ENCODE measurements at regions not wholly inside any gene's neighbourhood (a gene's known extent, or its start where the extent isn't known, plus 50 kb on each side); places are given as distances from the start of the nearest gene placed in this dataset.

- no peak overlapping the region for H3K27ac ChIP-seq (ENCODE audit: low read depth, low read length)
- DNase-seq: no peak
- H4K5ac ChIP-seq (ENCODE audit: low read length): no peak overlapping the region
- no peaks in the 10 kb centered on the region for H3K79me2 ChIP-seq (ENCODE audit: control insufficient read depth, insufficient read depth, low read length)
- no peaks in the 10 kb centered on the region for H3K36me3 ChIP-seq (ENCODE audit: control insufficient read depth, insufficient read depth, low read length)
- H3K79me1 ChIP-seq (ENCODE audit: low read length): no peaks in the 10 kb centered on the region
- H3K4me1 ChIP-seq (ENCODE audit: control insufficient read depth, low read depth, low read length): no peaks in the 10 kb centered on the region
- H2AK5ac ChIP-seq (ENCODE audit: low read length): no peak overlapping the region
- no peaks in the 10 kb centered on the region for H3K27me3 ChIP-seq (ENCODE audit: insufficient read depth, low read length, poor library complexity)
- H3K9ac ChIP-seq (ENCODE audit: low read length): no peak overlapping the region
- peak overlapping the region; percentile 30 for H3K23ac ChIP-seq (ENCODE audit: low read length)
- no peak overlapping the region for H3K4ac ChIP-seq (ENCODE audit: low read depth, low read length)
- H2BK120ac ChIP-seq (ENCODE audit: low read depth, low read length): no peak overlapping the region
- no peak overlapping the region for H3K4me2 ChIP-seq (ENCODE audit: low read length)
- no CpG with 5 or more reads among the region's 4 CpGs for WGBS (ENCODE audit: extremely low coverage, insufficient coverage, low lambda C conversion rate)
- H3K56ac ChIP-seq (ENCODE audit: low read length): no peak overlapping the region
- no peak overlapping the region for H2BK5ac ChIP-seq (ENCODE audit: low read length)
- H4K8ac ChIP-seq (ENCODE audit: low read depth, low read length): no peak overlapping the region
- H2BK15ac ChIP-seq (replicated peaks; ENCODE audit: low read depth): no peak overlapping the region
- no peak overlapping the region for H3K18ac ChIP-seq (ENCODE audit: low read length)
- H3K4me3 ChIP-seq (ENCODE audit: low read length): no peak overlapping the region
These were observed 57.0 kb upstream of the TMEM170B start for GRCh38 chr6:11480541-11480940.

- Histone ChIP-seq H3K4ac (ENCODE audit: low read depth, low read length) (no peak overlapping the region), H3K4me2 (ENCODE audit: low read length) (no peak overlapping the region), H3K79me1 (ENCODE audit: low read length) (no peaks in the 10 kb centered on the region), H2AK5ac (ENCODE audit: low read length) (no peak overlapping the region), H3K23ac (ENCODE audit: low read length) (no peak overlapping the region), H3K4me1 (ENCODE audit: control insufficient read depth, low read depth, low read length) (no peaks in the 10 kb centered on the region), H4K8ac (ENCODE audit: low read depth, low read length) (no peak overlapping the region), H2BK120ac (ENCODE audit: low read depth, low read length) (no peak overlapping the region), H3K4me3 (ENCODE audit: low read length) (no peak overlapping the region), H3K9ac (ENCODE audit: low read length) (no peak overlapping the region), H4K5ac (ENCODE audit: low read length) (no peak overlapping the region), H3K36me3 (ENCODE audit: control insufficient read depth, insufficient read depth, low read length) (no peaks in the 10 kb centered on the region), H3K56ac (ENCODE audit: low read length) (no peak overlapping the region), H2BK15ac (replicated peaks; ENCODE audit: low read depth) (no peak overlapping the region), H3K27ac (ENCODE audit: low read depth, low read length) (no peak overlapping the region), H3K79me2 (ENCODE audit: control insufficient read depth, insufficient read depth, low read length) (no peaks in the 10 kb centered on the region), H3K27me3 (ENCODE audit: insufficient read depth, low read length, poor library complexity) (no peaks in the 10 kb centered on the region), H2BK5ac (ENCODE audit: low read length) (no peak overlapping the region), H3K18ac (ENCODE audit: low read length) (no peak overlapping the region)
- WGBS (ENCODE audit: extremely low coverage, insufficient coverage, low lambda C conversion rate): no CpG with 5 or more reads among the region's 1 CpG
- no peak for DNase-seq
These were observed 58.3 kb upstream of the TMEM170B start for GRCh38 chr6:11479296-11479695.

- H4K5ac ChIP-seq (ENCODE audit: low read length): no peak overlapping the region
- H3K4ac ChIP-seq (ENCODE audit: low read depth, low read length): no peak overlapping the region
- DNase-seq: no peak
- no peak overlapping the region for H3K56ac ChIP-seq (ENCODE audit: low read length)
- no CpG with 5 or more reads among the region's 7 CpGs for WGBS (ENCODE audit: extremely low coverage, insufficient coverage, low lambda C conversion rate)
- no peaks in the 10 kb centered on the region for H3K4me1 ChIP-seq (ENCODE audit: control insufficient read depth, low read depth, low read length)
- no peaks in the 10 kb centered on the region for H3K79me1 ChIP-seq (ENCODE audit: low read length)
- H4K8ac ChIP-seq (ENCODE audit: low read depth, low read length): no peak overlapping the region
- no peaks in the 10 kb centered on the region for H3K27me3 ChIP-seq (ENCODE audit: insufficient read depth, low read length, poor library complexity)
- no peaks in the 10 kb centered on the region for H3K36me3 ChIP-seq (ENCODE audit: control insufficient read depth, insufficient read depth, low read length)
- no peak overlapping the region for H2AK5ac ChIP-seq (ENCODE audit: low read length)
- no peaks in the 10 kb centered on the region for H3K79me2 ChIP-seq (ENCODE audit: control insufficient read depth, insufficient read depth, low read length)
- no peak overlapping the region for H3K18ac ChIP-seq (ENCODE audit: low read length)
- no peak overlapping the region for H3K4me2 ChIP-seq (ENCODE audit: low read length)
- H2BK5ac ChIP-seq (ENCODE audit: low read length): no peak overlapping the region
- no peak overlapping the region for H3K23ac ChIP-seq (ENCODE audit: low read length)
- no peak overlapping the region for H2BK120ac ChIP-seq (ENCODE audit: low read depth, low read length)
- no peak overlapping the region for H3K4me3 ChIP-seq (ENCODE audit: low read length)
- H3K27ac ChIP-seq (ENCODE audit: low read depth, low read length): no peak overlapping the region
- H3K9ac ChIP-seq (ENCODE audit: low read length): no peak overlapping the region
- H2BK15ac ChIP-seq (replicated peaks; ENCODE audit: low read depth): no peak overlapping the region
These were observed 59.0 kb upstream of the TMEM170B start for GRCh38 chr6:11478586-11478985.

DNA sequence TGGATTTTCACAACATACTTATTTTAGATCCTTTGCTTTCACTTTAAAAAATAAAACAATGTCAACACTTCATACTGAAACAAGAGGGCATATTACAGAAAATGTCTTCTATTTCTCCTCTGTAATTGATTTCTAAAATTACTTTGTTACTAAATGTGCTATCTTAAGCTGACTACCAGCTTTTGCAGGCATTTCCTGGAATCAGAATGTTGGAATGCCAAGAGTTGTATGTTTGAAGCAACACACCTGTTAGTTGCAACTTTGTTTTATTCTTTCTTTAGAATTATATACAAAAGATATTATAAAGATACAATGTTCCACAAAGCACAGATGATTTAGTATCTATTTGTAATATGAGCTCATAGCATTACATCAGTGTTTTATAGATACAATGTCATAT, 62.5 kb upstream of the TMEM170B start:
- H3K4me3 ChIP-seq (ENCODE audit: low read length): no peak overlapping the region
- H3K23ac ChIP-seq (ENCODE audit: low read length): no peak overlapping the region
- no peak overlapping the region for H3K56ac ChIP-seq (ENCODE audit: low read length)
- no peak overlapping the region for H4K8ac ChIP-seq (ENCODE audit: low read depth, low read length)
- no peak overlapping the region for H3K4me2 ChIP-seq (ENCODE audit: low read length)
- no peaks in the 10 kb centered on the region for H3K79me2 ChIP-seq (ENCODE audit: control insufficient read depth, insufficient read depth, low read length)
- no peak overlapping the region for H4K5ac ChIP-seq (ENCODE audit: low read length)
- H3K4ac ChIP-seq (ENCODE audit: low read depth, low read length): no peak overlapping the region
- H3K9ac ChIP-seq (ENCODE audit: low read length): no peak overlapping the region
- H3K27me3 ChIP-seq (ENCODE audit: insufficient read depth, low read length, poor library complexity): no peaks in the 10 kb centered on the region
- no peak overlapping the region for H2AK5ac ChIP-seq (ENCODE audit: low read length)
- no peak overlapping the region for H3K18ac ChIP-seq (ENCODE audit: low read length)
- H2BK5ac ChIP-seq (ENCODE audit: low read length): no peak overlapping the region
- DNase-seq: no peak
- H3K27ac ChIP-seq (ENCODE audit: low read depth, low read length): no peak overlapping the region
- no peak overlapping the region for H2BK120ac ChIP-seq (ENCODE audit: low read depth, low read length)
- H3K36me3 ChIP-seq (ENCODE audit: control insufficient read depth, insufficient read depth, low read length): no peaks in the 10 kb centered on the region
- no peaks in the 10 kb centered on the region for H3K4me1 ChIP-seq (ENCODE audit: control insufficient read depth, low read depth, low read length)
- no peak overlapping the region for H2BK15ac ChIP-seq (replicated peaks; ENCODE audit: low read depth)
- H3K79me1 ChIP-seq (ENCODE audit: low read length): no peaks in the 10 kb centered on the region

GRCh38 chr6:11473008-11473740, 64.4 kb upstream of the TMEM170B start:
- H3K4me1 ChIP-seq (ENCODE audit: control insufficient read depth, low read depth, low read length): no peaks in the 10 kb centered on the region
- H3K79me2 ChIP-seq (ENCODE audit: control insufficient read depth, insufficient read depth, low read length): no peaks in the 10 kb centered on the region
- H3K79me1 ChIP-seq (ENCODE audit: low read length): no peaks in the 10 kb centered on the region
- DNase-seq: no peak
- H2BK120ac ChIP-seq (ENCODE audit: low read depth, low read length): no peak overlapping the region
- H3K18ac ChIP-seq (ENCODE audit: low read length): no peak overlapping the region
- WGBS (ENCODE audit: extremely low coverage, insufficient coverage, low lambda C conversion rate): no CpG with 5 or more reads among the region's 16 CpGs
- no peaks in the 10 kb centered on the region for H3K36me3 ChIP-seq (ENCODE audit: control insufficient read depth, insufficient read depth, low read length)
- H3K56ac ChIP-seq (ENCODE audit: low read length): no peak overlapping the region
- H2BK5ac ChIP-seq (ENCODE audit: low read length): no peak overlapping the region
- H3K4me2 ChIP-seq (ENCODE audit: low read length): no peak overlapping the region
- H3K4ac ChIP-seq (ENCODE audit: low read depth, low read length): no peak overlapping the region
- H2BK15ac ChIP-seq (replicated peaks; ENCODE audit: low read depth): no peak overlapping the region
- H3K9ac ChIP-seq (ENCODE audit: low read length): no peak overlapping the region
- H2AK5ac ChIP-seq (ENCODE audit: low read length): no peak overlapping the region
- no peak overlapping the region for H4K5ac ChIP-seq (ENCODE audit: low read length)
- no peak overlapping the region for H3K4me3 ChIP-seq (ENCODE audit: low read length)
- H4K8ac ChIP-seq (ENCODE audit: low read depth, low read length): no peak overlapping the region
- H3K27me3 ChIP-seq (ENCODE audit: insufficient read depth, low read length, poor library complexity): no peaks in the 10 kb centered on the region
- no peak overlapping the region for H3K23ac ChIP-seq (ENCODE audit: low read length)
- no peak overlapping the region for H3K27ac ChIP-seq (ENCODE audit: low read depth, low read length)

DNA sequence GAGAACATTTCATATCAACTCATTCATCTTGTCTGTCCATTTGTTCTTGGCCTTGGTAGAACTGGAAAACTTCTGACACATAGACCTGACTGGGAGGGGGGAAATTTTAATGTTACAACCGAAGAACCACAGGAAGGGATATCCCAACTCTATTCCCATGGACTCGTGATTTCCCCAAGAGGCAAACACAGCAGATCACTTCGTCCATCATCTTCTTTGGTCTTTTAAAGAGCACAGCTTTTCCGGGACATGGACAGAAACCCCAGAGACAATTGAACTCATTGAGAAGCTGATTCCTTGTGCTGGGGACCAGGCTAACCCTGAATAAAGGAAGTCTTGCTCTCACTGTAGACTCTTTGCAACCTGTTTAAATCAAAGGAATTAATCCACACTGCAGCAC, 66.3 kb upstream of the TMEM170B start:
- no peak overlapping the region for H3K56ac ChIP-seq (ENCODE audit: low read length)
- no peak overlapping the region for H4K8ac ChIP-seq (ENCODE audit: low read depth, low read length)
- no peak overlapping the region for H3K9ac ChIP-seq (ENCODE audit: low read length)
- H3K4me3 ChIP-seq (ENCODE audit: low read length): no peak overlapping the region
- H3K4me2 ChIP-seq (ENCODE audit: low read length): no peak overlapping the region
- no peak for DNase-seq
- H3K4ac ChIP-seq (ENCODE audit: low read depth, low read length): no peak overlapping the region
- H4K5ac ChIP-seq (ENCODE audit: low read length): no peak overlapping the region
- H3K79me2 ChIP-seq (ENCODE audit: control insufficient read depth, insufficient read depth, low read length): no peaks in the 10 kb centered on the region
- H3K36me3 ChIP-seq (ENCODE audit: control insufficient read depth, insufficient read depth, low read length): no peaks in the 10 kb centered on the region
- no peaks in the 10 kb centered on the region for H3K27me3 ChIP-seq (ENCODE audit: insufficient read depth, low read length, poor library complexity)
- no peak overlapping the region for H2BK120ac ChIP-seq (ENCODE audit: low read depth, low read length)
- no CpG with 5 or more reads among the region's 4 CpGs for WGBS (ENCODE audit: extremely low coverage, insufficient coverage, low lambda C conversion rate)
- H2BK5ac ChIP-seq (ENCODE audit: low read length): no peak overlapping the region
- no peak overlapping the region for H3K27ac ChIP-seq (ENCODE audit: low read depth, low read length)
- H2BK15ac ChIP-seq (replicated peaks; ENCODE audit: low read depth): no peak overlapping the region
- H2AK5ac ChIP-seq (ENCODE audit: low read length): no peak overlapping the region
- no peaks in the 10 kb centered on the region for H3K4me1 ChIP-seq (ENCODE audit: control insufficient read depth, low read depth, low read length)
- H3K18ac ChIP-seq (ENCODE audit: low read length): no peak overlapping the region
- H3K23ac ChIP-seq (ENCODE audit: low read length): no peak overlapping the region
- no peaks in the 10 kb centered on the region for H3K79me1 ChIP-seq (ENCODE audit: low read length)

All from mesendoderm (in vitro differentiated cells).